AG04450 (cell line): ENCODE measurements at regions not wholly inside any gene's neighbourhood (a gene's known extent, or its start where the extent isn't known, plus 50 kb on each side); places are given as distances from the start of the nearest gene placed in this dataset.

Source experiments
- CTCF ChIA-PET: fragments of 300-600, 350-600 bp; formaldehyde crosslinking; extraction: SDS; loops from one replicate; lab custom pipeline; 2022; ENCODE audit warnings: antibody characterized with exemption, inconsistent platforms; lab: Charles Lee
- POLR2A ChIA-PET: fragments of 350-600 bp; formaldehyde crosslinking; extraction: SDS; loops from one replicate; lab custom pipeline; 2021; ENCODE audit warnings: antibody characterized with exemption, inconsistent platforms; lab: Yijun Ruan, JAX
- DNase-seq: peaks from one replicate; pipeline ENCODE4 v3.0.0-alpha.2; 2011; ENCODE audit warnings: low read depth, low spot score
- H3K27ac ChIP-seq: one replicate; pipeline ENCODE4 v1.5.1; 2012; ENCODE audit warnings: low read depth, low read length, control low read depth
- H3K27me3 ChIP-seq: one replicate; pipeline ENCODE4 v1.6.0; 2012; ENCODE audit warnings: low read length; ENCODE audit not compliant: control insufficient read depth, insufficient read depth
- H3K4me3 ChIP-seq: 2 replicates; pipeline ENCODE4 v1.5.1; 2011; ENCODE audit warnings: mild to moderate bottlenecking, low read depth, low read length, control low read depth
- H3K9me3 ChIP-seq: 2 replicates; pipeline ENCODE4 v1.5.1; 2012; ENCODE audit warnings: low read length; ENCODE audit not compliant: control insufficient read depth, insufficient read depth
- CTCF ChIP-seq: IDR thresholded peaks from 2 replicates; pipeline ENCODE4 v1.5.1; 2011; ENCODE audit warnings: low read depth, low read length, control low read depth, inconsistent platforms

- no peaks in the 10 kb centered on the region for H3K27me3 ChIP-seq
- ChIA-PET CTCF (interaction anchor here (0.6 to 2.0 kb wide), 4 partner anchors 10 to 131 kb away, joined by 3 to 10 read pairs (median 6); no protein-coding TSS in a partner anchor), POLR2A (no interaction called here)
- H3K4me3 ChIP-seq, result no peak overlapping the region
- H3K27ac ChIP-seq, result no peak overlapping the region
- H3K9me3 ChIP-seq, result no peaks in the 10 kb centered on the region
- no peak for DNase-seq
- TF ChIP-seq CTCF, result no peak
Observed at GRCh38 chr4:130335417-130336194, 1239.7 kb downstream of the C4orf33 start.

DNA sequence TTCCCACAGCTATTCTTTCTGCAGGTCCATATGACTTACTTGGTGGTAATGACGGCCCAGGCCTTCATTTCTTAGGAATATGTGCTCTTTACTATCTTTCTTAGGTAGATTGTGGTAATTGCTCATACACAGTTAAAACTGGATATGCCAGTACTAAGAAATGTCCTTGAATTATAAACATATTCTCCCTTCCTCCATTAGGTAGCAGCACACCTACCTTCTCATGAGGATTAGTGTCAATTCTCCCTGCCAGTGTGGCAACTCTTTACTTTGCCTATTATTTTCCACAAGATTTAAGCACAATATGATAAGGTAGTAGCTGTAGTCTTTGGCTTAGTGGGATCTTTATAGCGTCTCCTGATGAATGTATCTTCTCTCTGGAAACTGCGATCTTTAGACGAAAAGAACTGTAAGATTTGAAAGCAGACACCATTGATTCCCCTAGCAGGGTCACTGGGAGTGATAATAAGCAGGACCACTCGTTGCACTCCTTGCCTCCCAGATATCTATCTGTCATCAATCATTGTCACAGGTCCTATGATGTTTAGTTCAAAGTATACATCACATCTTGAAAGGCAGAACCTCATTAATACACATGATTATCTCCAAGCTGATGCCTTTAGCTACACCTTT is 1240.7 kb downstream of the C4orf33 start:
- no peak for DNase-seq
- peak; percentile 65 for TF ChIP-seq CTCF
- no peak overlapping the region for H3K4me3 ChIP-seq
- no peaks in the 10 kb centered on the region for H3K27me3 ChIP-seq
- H3K27ac ChIP-seq, result no peak overlapping the region
- ChIA-PET POLR2A (no interaction called here), CTCF (interaction anchor here (0.6 to 2.0 kb wide), 8 partner anchors 9 to 701 kb away, joined by 3 to 10 read pairs (median 4); no protein-coding TSS in a partner anchor)
- H3K9me3 ChIP-seq, result no peaks in the 10 kb centered on the region

DNA sequence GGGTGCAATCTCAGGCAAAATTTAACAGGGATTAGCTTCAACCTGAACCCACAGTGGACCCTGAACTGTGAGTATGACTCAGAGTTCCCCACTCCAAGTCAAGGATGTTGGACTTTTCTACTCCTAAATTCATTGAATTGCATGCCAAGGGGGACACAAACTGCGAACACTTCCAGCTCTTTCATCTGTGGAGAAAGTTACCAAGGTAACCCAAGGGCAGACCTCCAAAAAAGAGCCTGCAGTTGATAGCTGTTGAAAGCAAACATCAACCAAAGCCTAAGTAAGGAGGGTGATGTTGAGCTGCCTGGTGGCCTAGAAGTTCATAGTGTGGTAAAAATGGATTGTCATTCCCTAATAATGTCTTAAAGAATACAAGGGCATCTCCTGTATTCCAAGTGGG is 1242.9 kb downstream of the C4orf33 start:
- no peak overlapping the region for H3K4me3 ChIP-seq
- TF ChIP-seq CTCF, result no peak
- ChIA-PET CTCF (no interaction called here), POLR2A (no interaction called here)
- no peak for DNase-seq
- H3K27ac ChIP-seq, result no peak overlapping the region
- no peaks in the 10 kb centered on the region for H3K9me3 ChIP-seq
- no peaks in the 10 kb centered on the region for H3K27me3 ChIP-seq

GRCh38 chr4:130349745-130350144 is 1253.8 kb downstream of the C4orf33 start:
- ChIA-PET CTCF (no interaction called here), POLR2A (no interaction called here)
- no peak for DNase-seq
- H3K9me3 ChIP-seq, result no peaks in the 10 kb centered on the region
- no peak overlapping the region for H3K4me3 ChIP-seq
- H3K27me3 ChIP-seq, result no peaks in the 10 kb centered on the region
- H3K27ac ChIP-seq, result no peak overlapping the region
- no peak for TF ChIP-seq CTCF

DNA sequence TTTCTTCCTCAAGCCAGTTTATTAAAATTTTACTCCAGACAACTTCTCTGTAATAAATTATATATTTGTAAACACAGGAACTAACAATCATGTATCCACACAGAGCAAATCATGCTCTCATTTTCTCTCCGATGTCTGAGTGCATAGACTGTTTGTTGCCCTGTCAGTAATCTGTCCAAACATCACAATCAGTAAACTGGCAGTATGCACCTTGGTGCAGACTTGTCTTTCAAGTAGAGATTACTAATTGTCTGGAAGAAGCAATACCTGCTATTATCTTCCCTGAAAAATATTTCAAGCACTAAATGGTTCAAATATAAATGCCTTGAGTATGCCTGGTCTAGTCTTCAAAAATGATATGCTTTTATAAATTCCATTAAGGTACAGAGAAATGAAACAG is 1260.9 kb downstream of the C4orf33 start:
- Histone ChIP-seq H3K9me3 (no peaks in the 10 kb centered on the region), H3K27me3 (no peaks in the 10 kb centered on the region), H3K27ac (no peak overlapping the region), H3K4me3 (no peak overlapping the region)
- POLR2A ChIA-PET, result no interaction called here
- no peak for TF ChIP-seq CTCF
- CTCF ChIA-PET, result interaction anchor here (0.7 kb wide), 1 partner anchor 264 kb away, joined by 3 read pairs; no protein-coding TSS in a partner anchor
- DNase-seq, result no peak
